ENCODE measurements at regions not wholly inside any gene's neighbourhood (a gene's known extent, or its start where the extent isn't known, plus 50 kb on each side); places are given as distances from the start of the nearest gene placed in this dataset.
"Not testable (repeated sequence)": the region's sequence is repeated elsewhere in the genome, so short reads cannot be mapped to it uniquely, and the experiment has no call there.

- DNase-seq: no peak
These were observed 327.1 kb upstream of the VCX start for GRCh38 chrX:7515681-7516413.

- no peak for DNase-seq
These were observed 327.9 kb upstream of the VCX start for GRCh38 chrX:7514871-7515599.

GRCh38 chrX:7512845-7513244 is 330.1 kb upstream of the VCX start:
- DNase-seq: no peak

GRCh38 chrX:7503251-7503650 is 339.7 kb upstream of the VCX start:
- no peak for DNase-seq

- DNase-seq: no peak
These were observed 342.6 kb upstream of the VCX start for GRCh38 chrX:7500386-7500785.

GRCh38 chrX:7486505-7486904 is 338.6 kb upstream of the PUDP start:
- DNase-seq: no peak

- DNase-seq: no peak
These were observed 337.1 kb upstream of the PUDP start for GRCh38 chrX:7485061-7485460.

- DNase-seq: no peak
These were observed 332.8 kb upstream of the PUDP start for GRCh38 chrX:7480721-7481120.

GRCh38 chrX:7462110-7462509 is 314.2 kb upstream of the PUDP start:
- no peak for DNase-seq

- not testable (repeated sequence) for DNase-seq
These were observed 313.1 kb upstream of the PUDP start for GRCh38 chrX:7461051-7461450.

- DNase-seq: no peak
These were observed 300.0 kb upstream of the PUDP start for GRCh38 chrX:7447801-7448499.

- no peak for DNase-seq
These were observed 298.9 kb upstream of the PUDP start for GRCh38 chrX:7446815-7447214.

- no peak for DNase-seq
These were observed 297.0 kb upstream of the PUDP start for GRCh38 chrX:7444967-7445366.

GRCh38 chrX:7441586-7441985 is 293.6 kb upstream of the PUDP start:
- DNase-seq: no peak

- peak; percentile 0 for DNase-seq
These were observed 287.9 kb upstream of the PUDP start for GRCh38 chrX:7435822-7436221.

- no peak for DNase-seq
These were observed 284.9 kb upstream of the PUDP start for GRCh38 chrX:7432901-7433300.

- DNase-seq: no peak
These were observed 272.8 kb upstream of the PUDP start for GRCh38 chrX:7420717-7421116.

- DNase-seq: no peak
These were observed 266.8 kb upstream of the PUDP start for GRCh38 chrX:7414753-7415152.

- DNase-seq: no peak
These were observed 264.9 kb upstream of the PUDP start for GRCh38 chrX:7412840-7413239.

GRCh38 chrX:7409866-7410265 is 261.9 kb upstream of the PUDP start:
- no peak for DNase-seq

- DNase-seq: no peak
These were observed 251.4 kb upstream of the PUDP start for GRCh38 chrX:7399373-7399772.

- no peak for DNase-seq
These were observed 242.5 kb upstream of the PUDP start for GRCh38 chrX:7390441-7390840.

GRCh38 chrX:7389576-7389975 is 241.6 kb upstream of the PUDP start:
- no peak for DNase-seq

- no peak for DNase-seq
These were observed 237.2 kb upstream of the PUDP start for GRCh38 chrX:7385131-7385530.

Measured in fibroblast of skin of abdomen (primary cell).